GM12874 (cell line): ENCODE measurements at regions not wholly inside any gene's neighbourhood (a gene's known extent, or its start where the extent isn't known, plus 50 kb on each side); places are given as distances from the start of the nearest gene placed in this dataset.

Experiments used
- CTCF ChIP-seq: IDR thresholded peaks from 2 replicates; pipeline ENCODE4 v1.5.1; 2011; ENCODE audit warnings: low read depth, mild to moderate bottlenecking, control low read depth, low read length, moderate library complexity; ENCODE audit not compliant: insufficient read depth

GRCh38 chr11:8763070-8763685, 80.6 kb downstream of the RPL27A start:
- no peak for TF ChIP-seq CTCF

GRCh38 chr11:8765294-8765693, 82.7 kb downstream of the RPL27A start:
- no peak for TF ChIP-seq CTCF

GRCh38 chr11:8766043-8766987, 83.7 kb downstream of the RPL27A start:
- no peak for TF ChIP-seq CTCF

GRCh38 chr11:8766988-8767374, 84.4 kb downstream of the RPL27A start:
- TF ChIP-seq CTCF, result no peak

- no peak for TF ChIP-seq CTCF
Measured at GRCh38 chr11:8767466-8768142, 85.0 kb downstream of the RPL27A start.

- TF ChIP-seq CTCF, result no peak
Measured at GRCh38 chr11:8768625-8769333, 86.2 kb downstream of the RPL27A start.
